Brain pericyte (primary cell): ENCODE measurements at regions not wholly inside any gene's neighbourhood (a gene's known extent, or its start where the extent isn't known, plus 50 kb on each side); places are given as distances from the start of the nearest gene placed in this dataset.

Experiments
- DNase-seq: peaks from one replicate; pipeline ENCODE4 v3.0.0-alpha.2; 2012; ENCODE audit warnings: low read depth, low spot score

DNA sequence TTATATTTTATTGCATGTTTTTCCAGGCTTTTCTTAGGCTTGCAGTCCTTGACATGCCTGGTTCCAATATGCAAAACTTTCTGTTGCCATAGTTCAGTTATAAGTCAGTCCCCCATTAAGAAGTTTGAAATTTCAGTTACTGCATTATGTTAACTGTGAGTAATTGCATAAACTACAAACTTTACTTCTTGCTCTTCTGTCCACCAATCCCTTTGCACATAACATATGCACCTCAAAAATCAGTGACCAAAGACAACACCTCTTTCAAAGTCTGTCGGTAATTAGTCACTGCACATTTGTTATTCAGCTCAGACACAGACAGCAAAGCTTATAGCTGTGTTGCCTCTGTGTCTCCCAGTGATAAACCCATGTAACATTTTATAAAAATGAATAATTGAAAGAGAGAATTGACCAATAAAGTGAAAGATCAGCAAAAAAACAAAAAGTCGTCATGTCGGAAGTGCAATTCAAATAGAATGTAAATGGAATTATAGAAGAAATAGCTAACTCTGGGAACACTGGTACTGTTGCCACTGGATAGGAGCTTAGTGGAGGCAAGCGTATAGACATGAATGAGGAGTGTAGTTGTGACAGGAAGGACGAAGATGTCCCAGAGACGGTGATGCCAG is 50.3 kb upstream of the BTBD3 start:
- no peak for DNase-seq
